OCI-LY1 (cell line): ENCODE measurements at regions not wholly inside any gene's neighbourhood (a gene's known extent, or its start where the extent isn't known, plus 50 kb on each side); places are given as distances from the start of the nearest gene placed in this dataset.
A peak's percentile ranks its signal among the peaks of the same experiment; 100 is the strongest.
"Not testable (repeated sequence)": the region's sequence is repeated elsewhere in the genome, so short reads cannot be mapped to it uniquely, and the experiment has no call there.

Experiments used
- H2AFZ ChIP-seq: fragments of 200-600 bp; sonication (generic), shearing (Covaris generic); 2 replicates; pipeline ENCODE4 v1.6.0; 2014; ENCODE audit warnings: antibody characterized with exemption, mild to moderate bottlenecking, low read length
- H3F3A ChIP-seq: fragments of 200-600 bp; sonication (generic), shearing (Covaris generic); 2 replicates; pipeline ENCODE4 v1.6.0; 2014; ENCODE audit warnings: mild to moderate bottlenecking, antibody characterized with exemption, low read length, moderate library complexity; ENCODE audit not compliant: insufficient read depth
- H3K27ac ChIP-seq: fragments of 200-600 bp; sonication (generic); 2 replicates; pipeline ENCODE4 v1.5.1; 2014; ENCODE audit warnings: low read length, mixed run types, mild to moderate bottlenecking, low read depth; ENCODE audit not compliant: poor library complexity, severe bottlenecking
- H3K27me3 ChIP-seq: fragments of 200-600 bp; sonication (generic); 2 replicates; pipeline ENCODE4 v1.6.0; 2014; ENCODE audit warnings: antibody characterized with exemption, mild to moderate bottlenecking, low read length, moderate library complexity; ENCODE audit not compliant: insufficient read depth
- H3K36me3 ChIP-seq: fragments of 200-600 bp; sonication (generic); 2 replicates; pipeline ENCODE4 v1.6.1; 2014; ENCODE audit warnings: mild to moderate bottlenecking, antibody characterized with exemption, low read length, moderate library complexity, mixed read lengths; ENCODE audit not compliant: insufficient read depth
- H3K4me1 ChIP-seq: fragments of 200-600 bp; sonication (generic); 2 replicates; pipeline ENCODE4 v1.5.1; 2014; ENCODE audit warnings: mild to moderate bottlenecking, low read length, moderate library complexity; ENCODE audit not compliant: insufficient read depth, severe bottlenecking
- H3K4me2 ChIP-seq: fragments of 200-600 bp; sonication (generic), shearing (Covaris generic); 2 replicates; pipeline ENCODE4 v1.6.1; 2014; ENCODE audit warnings: low read length
- H3K4me3 ChIP-seq: fragments of 200-600 bp; sonication (generic); 2 replicates; pipeline ENCODE4 v1.5.1; 2014; ENCODE audit warnings: low read length, low read depth, mild to moderate bottlenecking, mixed read lengths; ENCODE audit not compliant: poor library complexity, severe bottlenecking
- H3K79me2 ChIP-seq: fragments of 200-600 bp; shearing (Covaris generic); 2 replicates; pipeline ENCODE4 v1.6.1; 2016; ENCODE audit warnings: mixed run types, low read length, mixed read lengths; ENCODE audit not compliant: insufficient read depth
- H3K9ac ChIP-seq: fragments of 200-600 bp; sonication (generic), shearing (Covaris generic); 2 replicates; pipeline ENCODE4 v1.6.1; 2014; ENCODE audit warnings: mild to moderate bottlenecking, low read length, mixed read lengths
- H3K9me2 ChIP-seq: fragments of 200-600 bp; sonication (generic), shearing (Covaris generic); 2 replicates; pipeline ENCODE4 v1.6.1; 2014; ENCODE audit warnings: low read depth, mild to moderate bottlenecking, low read length, mixed read lengths
- H3K9me3 ChIP-seq: fragments of 200-600 bp; shearing (Covaris generic); 2 replicates; pipeline ENCODE4 v1.6.1; 2014; ENCODE audit warnings: low read length, mixed read lengths
- H4K20me1 ChIP-seq: fragments of 200-600 bp; sonication (generic), shearing (Covaris generic); 2 replicates; pipeline ENCODE4 v1.6.0; 2016; ENCODE audit warnings: mild to moderate bottlenecking, low read length; ENCODE audit not compliant: insufficient read depth
- EZH2 ChIP-seq: fragments of 200-600 bp; sonication (generic), shearing (Covaris generic); IDR thresholded peaks from 2 replicates; pipeline ENCODE4 v1.8.0; 2017; ENCODE audit warnings: borderline replicate concordance, mixed run types, mild to moderate bottlenecking, antibody characterized with exemption, low read length, moderate library complexity, mixed read lengths
- TF ChIP-seq, protein P1 (sequence below): fragments of 200-600 bp; sonication (generic), shearing (Covaris generic); IDR thresholded peaks from 2 replicates; pipeline ENCODE4 v1.5.1; 2017; ENCODE audit warnings: mild to moderate bottlenecking, antibody characterized with exemption, low read length, moderate library complexity, mixed read lengths

DNA sequence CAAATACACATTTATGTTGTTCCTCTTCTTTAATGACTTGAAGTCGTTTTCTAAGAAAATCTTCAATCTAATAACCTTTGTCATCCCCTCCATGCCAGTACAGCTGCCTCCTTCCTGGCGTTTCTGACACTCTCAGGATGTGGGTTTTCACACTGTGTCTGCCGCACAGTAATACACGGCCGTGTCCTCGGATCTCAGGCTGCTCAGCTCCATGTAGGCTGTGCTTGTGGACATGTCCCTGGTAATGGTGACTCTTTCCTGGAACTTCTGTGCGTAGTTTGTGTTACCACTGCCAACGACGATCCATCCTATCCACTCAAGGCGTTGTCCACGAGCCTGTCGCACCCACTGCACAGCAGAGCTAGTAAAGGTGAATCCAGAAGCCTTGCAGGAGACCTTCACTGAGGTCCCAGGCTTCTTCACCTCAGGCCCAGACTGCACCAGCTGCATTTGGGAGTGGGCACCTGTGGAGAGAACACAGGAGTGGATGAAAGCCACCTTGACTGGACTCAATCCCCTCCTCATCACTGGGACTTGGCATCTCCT, 1095.9 kb downstream of the TMEM121 start:
- Histone ChIP-seq H3K4me3 (no peak overlapping the region), H3K9ac (no peak overlapping the region), H3K9me2 (no peaks in the 10 kb centered on the region), H2AFZ (no peak overlapping the region), H3K36me3 (no peaks in the 10 kb centered on the region), H4K20me1 (no peaks in the 10 kb centered on the region), H3K27me3 (no peaks in the 10 kb centered on the region), H3K27ac (no peak overlapping the region), H3K79me2 (no peaks in the 10 kb centered on the region), H3K4me1 (peaks cover under 1% of the 10 kb centered on the region), H3K4me2 (no peak overlapping the region), H3K9me3 (0 out of 2 replicates have a peak, but pooled peaks cover 1% of the 10 kb centered on the region), H3F3A (no peaks in the 10 kb centered on the region)
- TF ChIP-seq, protein P1, sequence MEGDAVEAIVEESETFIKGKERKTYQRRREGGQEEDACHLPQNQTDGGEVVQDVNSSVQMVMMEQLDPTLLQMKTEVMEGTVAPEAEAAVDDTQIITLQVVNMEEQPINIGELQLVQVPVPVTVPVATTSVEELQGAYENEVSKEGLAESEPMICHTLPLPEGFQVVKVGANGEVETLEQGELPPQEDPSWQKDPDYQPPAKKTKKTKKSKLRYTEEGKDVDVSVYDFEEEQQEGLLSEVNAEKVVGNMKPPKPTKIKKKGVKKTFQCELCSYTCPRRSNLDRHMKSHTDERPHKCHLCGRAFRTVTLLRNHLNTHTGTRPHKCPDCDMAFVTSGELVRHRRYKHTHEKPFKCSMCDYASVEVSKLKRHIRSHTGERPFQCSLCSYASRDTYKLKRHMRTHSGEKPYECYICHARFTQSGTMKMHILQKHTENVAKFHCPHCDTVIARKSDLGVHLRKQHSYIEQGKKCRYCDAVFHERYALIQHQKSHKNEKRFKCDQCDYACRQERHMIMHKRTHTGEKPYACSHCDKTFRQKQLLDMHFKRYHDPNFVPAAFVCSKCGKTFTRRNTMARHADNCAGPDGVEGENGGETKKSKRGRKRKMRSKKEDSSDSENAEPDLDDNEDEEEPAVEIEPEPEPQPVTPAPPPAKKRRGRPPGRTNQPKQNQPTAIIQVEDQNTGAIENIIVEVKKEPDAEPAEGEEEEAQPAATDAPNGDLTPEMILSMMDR: no peak
- TF ChIP-seq EZH2: no peak

DNA sequence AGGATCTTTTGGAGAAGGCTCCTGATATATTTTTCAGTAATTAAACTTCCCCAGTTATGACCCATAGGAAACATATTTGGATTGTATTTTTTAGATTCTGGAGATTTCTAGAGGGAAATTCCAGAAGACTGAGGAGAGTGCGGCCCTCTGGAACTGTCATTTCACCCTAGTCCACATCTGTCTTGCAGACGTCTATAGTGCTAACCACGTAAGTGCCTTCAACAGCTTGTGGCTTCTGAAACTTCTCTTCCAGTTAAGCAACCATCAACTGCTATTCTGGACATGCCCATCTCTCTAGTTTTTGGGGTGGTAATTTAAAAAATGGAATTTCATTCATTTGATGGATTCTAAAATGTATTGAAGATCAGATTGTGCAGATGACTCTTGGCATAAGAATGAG, 1098.8 kb downstream of the TMEM121 start:
- no peak overlapping the region for H3K9ac ChIP-seq
- H3K9me2 ChIP-seq: no peaks in the 10 kb centered on the region
- no peaks in the 10 kb centered on the region for H3K9me3 ChIP-seq
- H3F3A ChIP-seq: no peaks in the 10 kb centered on the region
- H3K36me3 ChIP-seq: no peaks in the 10 kb centered on the region
- TF ChIP-seq, protein P1: no peak
- no peak for TF ChIP-seq EZH2
- H3K4me2 ChIP-seq: no peak overlapping the region
- H3K79me2 ChIP-seq: no peaks in the 10 kb centered on the region
- peaks cover 4% of the 10 kb centered on the region for H3K4me1 ChIP-seq
- no peak overlapping the region for H2AFZ ChIP-seq
- no peak overlapping the region for H3K4me3 ChIP-seq
- no peak overlapping the region for H3K27ac ChIP-seq
- H4K20me1 ChIP-seq: no peaks in the 10 kb centered on the region
- no peaks in the 10 kb centered on the region for H3K27me3 ChIP-seq

DNA sequence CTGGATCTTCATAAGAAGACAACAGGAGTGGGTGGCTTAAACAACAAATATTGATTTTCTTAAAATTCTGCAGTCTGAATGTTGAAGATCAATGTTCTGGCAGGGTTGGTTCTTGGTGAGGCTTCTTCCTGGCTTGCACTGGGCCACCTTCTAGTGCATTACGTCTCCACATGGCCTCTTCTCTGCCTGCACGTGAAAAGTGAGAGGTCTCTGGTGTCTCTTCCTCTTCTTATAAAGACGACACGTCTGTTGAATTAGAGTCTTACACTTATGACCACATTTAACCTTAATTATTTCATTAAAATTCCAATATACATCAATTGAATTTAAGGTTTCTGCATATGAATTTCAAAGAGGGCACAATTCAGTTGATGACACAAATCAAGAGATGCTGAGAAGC, 1100.1 kb downstream of the TMEM121 start:
- H2AFZ ChIP-seq, H3K4me1 ChIP-seq, H3K79me2 ChIP-seq, H3K9ac ChIP-seq, H3K27ac ChIP-seq, H4K20me1 ChIP-seq, H3K4me3 ChIP-seq, H3K9me3 ChIP-seq, H3F3A ChIP-seq, H3K4me2 ChIP-seq, H3K9me2 ChIP-seq, H3K27me3 ChIP-seq, H3K36me3 ChIP-seq: not testable (repeated sequence)

- not testable (repeated sequence) for H3K4me1 ChIP-seq
Measured at GRCh38 chr14:106626942-106627588, 1100.7 kb downstream of the TMEM121 start.

More at GRCh38 chr14:106626942-106627588, 1100.7 kb downstream of the TMEM121 start:
- H3K79me2 ChIP-seq, H3K4me3 ChIP-seq, H3K27ac ChIP-seq, H4K20me1 ChIP-seq, H3K4me2 ChIP-seq, H3K9me2 ChIP-seq, H3K9me3 ChIP-seq, H3K9ac ChIP-seq, H3K36me3 ChIP-seq, H3K27me3 ChIP-seq, H2AFZ ChIP-seq, H3F3A ChIP-seq: not testable (repeated sequence)
- TF ChIP-seq, protein P1: peak; percentile 58; the same call in 1 of the 2 replicates
